Endothelial cell (in vitro differentiated cells): ENCODE measurements at regions not wholly inside any gene's neighbourhood (a gene's known extent, or its start where the extent isn't known, plus 50 kb on each side); places are given as distances from the start of the nearest gene placed in this dataset.
"Not testable (repeated sequence)": the region's sequence is repeated elsewhere in the genome, so short reads cannot be mapped to it uniquely, and the experiment has no call there.

Source experiments
- DNase-seq: peaks from one replicate; pipeline ENCODE4 v3.0.0; 2021; ENCODE audit warnings: low spot score
- H3K27ac Mint-ChIP-seq: one replicate; pipeline ENCODE4 v1.8.0; 2021; ENCODE audit warnings: mixed read lengths, inconsistent platforms; ENCODE audit not compliant: unreplicated experiment
- H3K27me3 Mint-ChIP-seq: one replicate; pipeline ENCODE4 v1.8.0; 2021; ENCODE audit warnings: mild to moderate bottlenecking, moderate library complexity, mixed read lengths, inconsistent platforms; ENCODE audit not compliant: unreplicated experiment
- H3K36me3 Mint-ChIP-seq: one replicate; pipeline ENCODE4 v1.8.0; 2021; ENCODE audit warnings: mild to moderate bottlenecking, low read depth, mixed read lengths, inconsistent platforms; ENCODE audit not compliant: unreplicated experiment
- H3K4me1 Mint-ChIP-seq: one replicate; pipeline ENCODE4 v1.8.0; 2021; ENCODE audit warnings: mild to moderate bottlenecking, mixed read lengths, inconsistent platforms; ENCODE audit not compliant: unreplicated experiment
- H3K4me3 Mint-ChIP-seq: one replicate; pipeline ENCODE4 v1.8.0; 2021; ENCODE audit warnings: mild to moderate bottlenecking, mixed read lengths, inconsistent platforms; ENCODE audit not compliant: unreplicated experiment
- H3K9me3 Mint-ChIP-seq: one replicate; pipeline ENCODE4 v1.8.0; 2021; ENCODE audit warnings: mixed read lengths, inconsistent platforms; ENCODE audit not compliant: unreplicated experiment
- TF ChIP-seq, protein P1 (sequence below): fragments of 200-600 bp; sonication (generic); IDR thresholded peaks from one replicate; pipeline ENCODE4 v1.5.0; 2021; ENCODE audit warnings: antibody characterized with exemption; ENCODE audit not compliant: unreplicated experiment

DNA sequence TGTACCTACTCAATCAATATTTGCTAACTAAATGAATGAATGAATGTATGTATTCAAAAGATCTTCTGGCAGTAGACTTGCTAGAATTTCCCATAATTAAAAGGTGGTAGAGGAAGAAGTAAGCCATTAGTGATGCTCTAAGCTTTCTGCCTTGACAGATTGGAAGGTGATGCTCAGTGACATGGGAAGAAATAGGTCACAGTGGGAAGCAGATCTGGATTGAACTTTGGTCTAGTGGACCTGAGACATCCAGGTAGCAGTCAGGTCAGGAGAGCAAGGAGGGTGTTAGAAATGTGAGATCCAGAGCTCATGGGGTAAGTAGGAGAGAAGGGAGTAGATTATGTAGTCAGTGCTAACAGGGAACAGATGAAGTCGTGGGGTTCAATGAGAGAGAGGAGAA lies 106.4 kb downstream of the SNX5 start:
- no peaks in the 10 kb centered on the region for H3K9me3 Mint-ChIP-seq
- H3K27me3 Mint-ChIP-seq = no peaks in the 10 kb centered on the region
- H3K4me1 Mint-ChIP-seq = peaks cover 3% of the 10 kb centered on the region
- no peaks in the 10 kb centered on the region for H3K36me3 Mint-ChIP-seq
- H3K27ac Mint-ChIP-seq = no peak overlapping the region
- peak overlapping the region; percentile 12 for H3K4me3 Mint-ChIP-seq
- no peak for DNase-seq
- TF ChIP-seq, protein P1, sequence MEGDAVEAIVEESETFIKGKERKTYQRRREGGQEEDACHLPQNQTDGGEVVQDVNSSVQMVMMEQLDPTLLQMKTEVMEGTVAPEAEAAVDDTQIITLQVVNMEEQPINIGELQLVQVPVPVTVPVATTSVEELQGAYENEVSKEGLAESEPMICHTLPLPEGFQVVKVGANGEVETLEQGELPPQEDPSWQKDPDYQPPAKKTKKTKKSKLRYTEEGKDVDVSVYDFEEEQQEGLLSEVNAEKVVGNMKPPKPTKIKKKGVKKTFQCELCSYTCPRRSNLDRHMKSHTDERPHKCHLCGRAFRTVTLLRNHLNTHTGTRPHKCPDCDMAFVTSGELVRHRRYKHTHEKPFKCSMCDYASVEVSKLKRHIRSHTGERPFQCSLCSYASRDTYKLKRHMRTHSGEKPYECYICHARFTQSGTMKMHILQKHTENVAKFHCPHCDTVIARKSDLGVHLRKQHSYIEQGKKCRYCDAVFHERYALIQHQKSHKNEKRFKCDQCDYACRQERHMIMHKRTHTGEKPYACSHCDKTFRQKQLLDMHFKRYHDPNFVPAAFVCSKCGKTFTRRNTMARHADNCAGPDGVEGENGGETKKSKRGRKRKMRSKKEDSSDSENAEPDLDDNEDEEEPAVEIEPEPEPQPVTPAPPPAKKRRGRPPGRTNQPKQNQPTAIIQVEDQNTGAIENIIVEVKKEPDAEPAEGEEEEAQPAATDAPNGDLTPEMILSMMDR = no peak

DNA sequence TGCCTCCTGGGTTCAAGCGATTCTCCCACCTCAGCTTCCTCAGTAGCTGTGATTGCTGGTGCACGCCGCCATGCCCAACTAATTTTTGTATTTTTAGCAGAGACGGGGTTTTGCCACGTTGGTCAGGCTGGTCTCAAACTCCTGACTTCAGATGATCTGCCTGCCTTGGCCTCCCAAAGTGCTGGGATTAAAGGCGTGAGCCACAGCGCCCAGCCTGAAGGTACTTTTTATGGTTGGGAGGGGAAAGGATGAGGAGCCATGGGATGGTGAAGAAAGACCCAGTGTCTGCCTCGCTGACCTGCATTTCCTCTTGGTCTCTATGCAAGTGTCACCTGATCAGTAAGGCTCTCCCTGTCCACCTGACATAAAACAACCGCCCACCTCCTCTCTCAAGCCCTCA lies 107.0 kb downstream of the SNX5 start:
- H3K9me3 Mint-ChIP-seq, DNase-seq, H3K4me1 Mint-ChIP-seq, H3K4me3 Mint-ChIP-seq, H3K27me3 Mint-ChIP-seq, H3K36me3 Mint-ChIP-seq, H3K27ac Mint-ChIP-seq: not testable (repeated sequence)

DNA sequence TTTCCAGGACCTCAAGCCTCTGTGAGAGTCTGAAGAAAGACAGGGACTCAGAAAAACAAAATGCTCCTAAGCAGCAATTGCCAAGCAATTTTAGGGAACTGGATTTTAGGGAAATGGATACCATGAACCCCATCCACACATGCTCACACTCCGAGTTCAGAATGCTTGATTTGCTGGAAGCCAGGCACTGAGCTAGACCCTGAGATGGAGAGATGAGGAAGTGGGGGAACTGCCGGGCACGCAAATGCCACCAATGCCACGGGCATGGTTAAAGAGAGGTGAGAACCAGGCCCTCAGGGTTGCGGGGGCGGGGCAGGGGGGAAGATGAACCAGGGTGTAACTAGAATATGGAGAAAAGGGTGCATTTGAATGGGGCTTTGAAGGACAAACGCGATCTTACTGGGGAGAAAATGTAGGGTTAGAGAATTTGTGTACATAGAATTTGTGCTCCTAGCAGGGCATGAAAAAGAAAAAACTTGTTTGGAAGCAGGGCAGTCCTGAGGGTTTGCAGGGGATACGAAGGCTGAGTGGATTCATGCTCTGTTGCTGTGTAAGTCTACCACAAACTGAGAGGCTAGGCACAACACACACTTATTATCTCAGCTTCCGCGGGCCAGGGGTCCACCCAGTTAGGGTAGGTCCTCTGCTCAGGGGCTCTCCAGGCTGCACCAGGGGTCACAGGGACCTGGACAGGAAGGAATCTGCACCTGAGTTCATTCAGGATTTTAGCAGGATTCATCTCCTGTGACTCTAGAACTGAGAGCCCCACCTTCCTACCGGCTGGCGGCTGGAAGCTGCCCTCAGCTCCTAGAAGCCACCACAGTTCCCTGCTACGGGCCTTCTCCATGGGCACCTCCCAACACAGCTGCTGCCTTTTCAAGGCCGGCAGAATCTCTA lies 108.0 kb downstream of the SNX5 start:
- no peaks in the 10 kb centered on the region for H3K36me3 Mint-ChIP-seq
- H3K4me1 Mint-ChIP-seq = peaks cover 3% of the 10 kb centered on the region
- H3K4me3 Mint-ChIP-seq = no peak overlapping the region
- TF ChIP-seq, protein P1 = no peak
- no peak for DNase-seq
- H3K27ac Mint-ChIP-seq = no peak overlapping the region
- H3K27me3 Mint-ChIP-seq = no peaks in the 10 kb centered on the region
- H3K9me3 Mint-ChIP-seq = no peaks in the 10 kb centered on the region

DNA sequence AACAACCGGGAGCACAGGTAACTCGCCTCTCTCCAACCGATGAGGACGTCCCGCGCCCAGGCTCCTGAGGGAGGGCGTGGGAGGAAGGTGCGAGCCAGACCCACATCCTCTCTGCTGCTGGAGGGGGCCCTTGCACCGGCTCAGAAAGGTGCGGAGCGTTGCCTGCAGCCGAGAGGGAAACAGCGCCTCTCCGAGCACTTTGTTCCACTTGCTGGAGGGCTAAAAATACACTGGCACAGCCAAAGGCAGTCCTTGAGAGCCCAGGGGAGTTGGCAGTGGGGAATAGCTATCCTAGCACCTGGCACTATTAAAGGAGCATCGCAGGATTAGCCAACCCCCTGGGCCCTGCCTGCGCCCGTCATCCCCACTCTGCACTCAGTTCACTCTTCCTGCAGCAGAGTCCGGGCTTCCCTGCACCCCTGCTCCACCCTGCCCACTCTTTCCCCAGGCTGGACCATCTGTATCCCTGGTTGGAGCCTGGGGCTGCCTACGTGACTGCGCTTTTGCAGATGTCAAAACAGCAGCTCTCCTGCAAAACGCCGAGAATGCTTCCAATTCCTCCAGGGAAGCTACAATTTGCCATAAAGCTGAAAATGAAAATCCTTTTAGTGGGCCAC lies 108.9 kb downstream of the SNX5 start:
- Mint-ChIP-seq H3K27me3 (no peaks in the 10 kb centered on the region), H3K4me3 (no peak overlapping the region), H3K36me3 (no peaks in the 10 kb centered on the region), H3K9me3 (no peaks in the 10 kb centered on the region), H3K27ac (no peak overlapping the region), H3K4me1 (peaks cover 3% of the 10 kb centered on the region)
- DNase-seq = no peak
- TF ChIP-seq, protein P1 = no peak

DNA sequence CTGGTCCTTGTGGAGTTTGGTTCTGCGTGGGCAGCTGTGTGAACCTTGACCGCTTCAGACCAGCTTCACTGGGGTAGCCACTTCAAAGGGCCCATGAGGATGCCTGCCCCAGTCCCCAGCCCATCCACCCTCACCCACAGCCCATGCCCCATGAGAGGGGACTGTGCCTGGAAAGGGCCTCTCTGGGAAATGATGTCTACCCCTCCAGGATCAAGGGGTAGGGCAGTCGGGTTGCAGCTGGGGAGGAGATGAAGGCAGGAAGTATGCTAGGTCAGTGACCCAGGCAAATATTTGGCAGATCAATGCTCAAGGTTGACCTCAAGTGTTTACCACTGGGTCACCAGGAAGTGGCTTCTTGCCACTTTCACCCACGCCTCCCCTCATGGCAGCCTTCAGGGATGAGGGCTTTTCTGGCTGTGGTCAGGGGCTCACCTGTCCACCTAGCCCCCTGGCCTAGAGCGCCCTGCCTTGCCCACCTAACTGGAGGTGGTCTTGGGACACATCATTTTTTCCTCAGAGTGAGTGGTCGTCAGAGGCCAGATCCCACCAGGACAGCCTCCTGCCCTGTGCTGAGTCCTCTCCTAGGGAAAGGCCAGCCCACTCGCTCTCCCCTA lies 109.5 kb downstream of the SNX5 start:
- Mint-ChIP-seq H3K36me3 (no peaks in the 10 kb centered on the region), H3K27ac (no peak overlapping the region), H3K27me3 (peaks cover 2% of the 10 kb centered on the region), H3K4me3 (no peak overlapping the region), H3K9me3 (no peaks in the 10 kb centered on the region), H3K4me1 (peaks cover 3% of the 10 kb centered on the region)
- no peak for DNase-seq
- TF ChIP-seq, protein P1 = no peak
